HG02884 (cell line): ENCODE measurements at regions not wholly inside any gene's neighbourhood (a gene's known extent, or its start where the extent isn't known, plus 50 kb on each side); places are given as distances from the start of the nearest gene placed in this dataset.
"Not testable (repeated sequence)": the region's sequence is repeated elsewhere in the genome, so short reads cannot be mapped to it uniquely, and the experiment has no call there.

Source experiments
- ATAC-seq: cut with Tn5 transposase; IDR thresholded peaks from one replicate; pipeline ENCODE4 v1.9.1; 2021; ENCODE audit warnings: mild to moderate bottlenecking, moderate library complexity; ENCODE audit not compliant: unreplicated experiment

- ATAC-seq, result no peak
Measured at GRCh38 chr7:79965946-79966345, 168.7 kb upstream of the GNAI1 start.

GRCh38 chr7:79964463-79964862, 170.2 kb upstream of the GNAI1 start:
- no peak for ATAC-seq

- ATAC-seq, result no peak
Measured at GRCh38 chr7:79953130-79953529, 181.5 kb upstream of the GNAI1 start.

- ATAC-seq, result no peak
Measured at GRCh38 chr7:79952399-79952798, 182.2 kb upstream of the GNAI1 start.

- ATAC-seq, result no peak
Measured at GRCh38 chr7:79951415-79951814, 183.2 kb upstream of the GNAI1 start.

- no peak for ATAC-seq
Measured at GRCh38 chr7:79949778-79950177, 184.9 kb upstream of the GNAI1 start.

GRCh38 chr7:79936281-79936983, 198.2 kb upstream of the GNAI1 start:
- ATAC-seq, result no peak

- ATAC-seq, result no peak
Measured at GRCh38 chr7:79934727-79935126, 199.9 kb upstream of the GNAI1 start.

- no peak for ATAC-seq
Measured at GRCh38 chr7:79933144-79933543, 201.5 kb upstream of the GNAI1 start.

GRCh38 chr7:79930604-79931003, 204.0 kb upstream of the GNAI1 start:
- no peak for ATAC-seq

- no peak for ATAC-seq
Measured at GRCh38 chr7:79927116-79927515, 207.5 kb upstream of the GNAI1 start.

- no peak for ATAC-seq
Measured at GRCh38 chr7:79923953-79924352, 210.7 kb upstream of the GNAI1 start.

- no peak for ATAC-seq
Measured at GRCh38 chr7:79922894-79923293, 211.7 kb upstream of the GNAI1 start.

GRCh38 chr7:79921976-79922375, 212.7 kb upstream of the GNAI1 start:
- ATAC-seq, result no peak

- not testable (repeated sequence) for ATAC-seq
Measured at GRCh38 chr7:79918632-79919031, 216.0 kb upstream of the GNAI1 start.

GRCh38 chr7:79915346-79915745, 219.3 kb upstream of the GNAI1 start:
- ATAC-seq, result not testable (repeated sequence)

GRCh38 chr7:79912213-79912633, 222.4 kb upstream of the GNAI1 start:
- no peak for ATAC-seq

GRCh38 chr7:79911420-79911819, 223.2 kb upstream of the GNAI1 start:
- ATAC-seq, result no peak

- no peak for ATAC-seq
Measured at GRCh38 chr7:79909176-79909575, 225.5 kb upstream of the GNAI1 start.

GRCh38 chr7:79897166-79897565, 237.5 kb upstream of the GNAI1 start:
- ATAC-seq, result no peak

GRCh38 chr7:79893991-79894390, 240.6 kb upstream of the GNAI1 start:
- ATAC-seq, result no peak

GRCh38 chr7:79882922-79883321, 251.7 kb upstream of the GNAI1 start:
- ATAC-seq, result no peak

GRCh38 chr7:79880312-79880711, 254.3 kb upstream of the GNAI1 start:
- no peak for ATAC-seq
